HFFc6 (cell line): ENCODE measurements at regions not wholly inside any gene's neighbourhood (a gene's known extent, or its start where the extent isn't known, plus 50 kb on each side); places are given as distances from the start of the nearest gene placed in this dataset.

Experiments
- DNase-seq: peaks from one replicate; pipeline ENCODE4 v3.0.0-alpha.2; 2018
- H3K27ac Mint-ChIP-seq: 2 replicates; pipeline ENCODE4 v1.8.0; 2020; ENCODE audit warnings: mild to moderate bottlenecking, mixed read lengths
- H3K27me3 Mint-ChIP-seq: 2 replicates; pipeline ENCODE4 v1.8.0; 2021; ENCODE audit warnings: mild to moderate bottlenecking, moderate library complexity, mixed read lengths; ENCODE audit not compliant: insufficient read depth
- H3K36me3 Mint-ChIP-seq: 2 replicates; pipeline ENCODE4 v1.8.0; 2021; ENCODE audit warnings: low read depth, mixed read lengths
- H3K4me1 Mint-ChIP-seq: 2 replicates; pipeline ENCODE4 v1.8.0; 2020; ENCODE audit warnings: low read depth, mixed read lengths
- H3K4me3 Mint-ChIP-seq: 2 replicates; pipeline ENCODE4 v1.8.0; 2020; ENCODE audit warnings: mild to moderate bottlenecking, moderate library complexity, mixed read lengths
- H3K9me3 Mint-ChIP-seq: 2 replicates; pipeline ENCODE4 v1.8.0; 2020; ENCODE audit warnings: mild to moderate bottlenecking, mixed read lengths
- TF ChIP-seq, protein P1 (sequence below): fragments of 200-600 bp; sonication (generic); IDR thresholded peaks from 2 replicates; pipeline ENCODE4 v1.5.0; 2021; ENCODE audit warnings: antibody characterized with exemption, mild to moderate bottlenecking

DNA sequence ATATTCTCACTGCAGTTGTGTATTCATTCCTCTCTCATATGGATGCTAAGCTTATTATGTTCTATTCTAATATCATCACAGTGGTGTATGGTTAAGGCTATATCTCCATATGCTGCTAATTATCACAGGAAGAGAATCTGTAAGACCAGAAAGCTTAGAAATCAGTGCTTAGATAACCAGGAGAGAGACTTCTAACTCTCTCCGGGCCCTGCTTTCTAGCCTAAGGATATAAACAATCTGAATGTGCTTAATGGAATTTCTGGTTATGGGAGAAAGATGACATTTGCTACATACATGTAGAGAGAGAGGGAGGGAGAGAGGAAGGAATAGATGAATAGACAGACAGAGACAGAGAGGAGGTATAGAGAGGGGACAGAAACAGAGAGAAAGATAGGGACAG lies 1231.3 kb downstream of the EPHA7 start:
- no peaks in the 10 kb centered on the region for H3K4me1 Mint-ChIP-seq
- H3K27ac Mint-ChIP-seq, result no peak overlapping the region
- no peaks in the 10 kb centered on the region for H3K27me3 Mint-ChIP-seq
- no peak overlapping the region for H3K4me3 Mint-ChIP-seq
- H3K9me3 Mint-ChIP-seq, result peaks cover 32% of the 10 kb centered on the region
- 0 out of 2 replicates have a peak, but pooled peaks cover 8% of the 10 kb centered on the region for H3K36me3 Mint-ChIP-seq
- DNase-seq, result no peak
- TF ChIP-seq, protein P1, sequence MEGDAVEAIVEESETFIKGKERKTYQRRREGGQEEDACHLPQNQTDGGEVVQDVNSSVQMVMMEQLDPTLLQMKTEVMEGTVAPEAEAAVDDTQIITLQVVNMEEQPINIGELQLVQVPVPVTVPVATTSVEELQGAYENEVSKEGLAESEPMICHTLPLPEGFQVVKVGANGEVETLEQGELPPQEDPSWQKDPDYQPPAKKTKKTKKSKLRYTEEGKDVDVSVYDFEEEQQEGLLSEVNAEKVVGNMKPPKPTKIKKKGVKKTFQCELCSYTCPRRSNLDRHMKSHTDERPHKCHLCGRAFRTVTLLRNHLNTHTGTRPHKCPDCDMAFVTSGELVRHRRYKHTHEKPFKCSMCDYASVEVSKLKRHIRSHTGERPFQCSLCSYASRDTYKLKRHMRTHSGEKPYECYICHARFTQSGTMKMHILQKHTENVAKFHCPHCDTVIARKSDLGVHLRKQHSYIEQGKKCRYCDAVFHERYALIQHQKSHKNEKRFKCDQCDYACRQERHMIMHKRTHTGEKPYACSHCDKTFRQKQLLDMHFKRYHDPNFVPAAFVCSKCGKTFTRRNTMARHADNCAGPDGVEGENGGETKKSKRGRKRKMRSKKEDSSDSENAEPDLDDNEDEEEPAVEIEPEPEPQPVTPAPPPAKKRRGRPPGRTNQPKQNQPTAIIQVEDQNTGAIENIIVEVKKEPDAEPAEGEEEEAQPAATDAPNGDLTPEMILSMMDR, result no peak

DNA sequence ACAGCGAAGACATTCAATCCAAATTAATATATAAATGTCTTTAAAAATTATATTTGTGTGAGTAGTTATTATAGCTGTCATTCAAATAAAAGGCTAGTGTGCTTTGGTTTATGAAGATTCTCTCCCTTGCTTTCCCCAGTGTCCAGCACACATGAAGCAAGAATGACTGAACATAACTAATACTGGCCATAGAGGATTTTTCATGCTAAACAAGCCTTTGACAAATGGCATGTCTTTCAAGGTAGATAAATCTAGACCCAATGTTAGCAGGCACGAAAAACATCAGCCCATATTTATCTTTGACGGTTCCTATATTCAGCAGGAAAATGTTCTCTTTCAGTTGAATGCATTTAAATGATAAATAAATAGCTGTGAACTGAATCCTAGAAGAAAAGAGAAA lies 1234.4 kb downstream of the EPHA7 start:
- DNase-seq, result no peak
- Mint-ChIP-seq H3K36me3 (no peaks in the 10 kb centered on the region), H3K27ac (no peak overlapping the region), H3K27me3 (no peaks in the 10 kb centered on the region), H3K4me1 (no peaks in the 10 kb centered on the region), H3K4me3 (no peak overlapping the region), H3K9me3 (peaks cover 19% of the 10 kb centered on the region)
- TF ChIP-seq, protein P1, result no peak

DNA sequence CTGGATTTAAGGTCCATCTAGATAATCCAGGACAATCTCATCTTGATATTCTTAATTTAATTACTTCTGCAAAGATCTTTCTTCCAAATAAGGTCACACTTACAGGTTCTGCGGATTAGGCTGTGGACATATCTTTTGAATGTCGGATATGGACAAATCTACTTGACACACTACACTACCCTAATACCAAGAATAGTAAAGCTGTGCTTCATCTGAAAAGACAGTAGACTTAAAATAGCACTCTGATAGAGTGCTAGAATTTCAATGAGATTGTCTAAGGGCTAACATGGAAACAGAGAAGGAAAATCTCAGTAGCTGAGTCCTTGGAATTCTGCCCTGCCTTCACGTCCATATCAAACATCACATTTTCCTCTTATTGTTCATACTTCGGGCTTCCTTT lies 1238.0 kb downstream of the EPHA7 start:
- Mint-ChIP-seq H3K4me1 (no peaks in the 10 kb centered on the region), H3K27me3 (no peaks in the 10 kb centered on the region), H3K36me3 (no peaks in the 10 kb centered on the region), H3K9me3 (peaks cover 27% of the 10 kb centered on the region), H3K4me3 (no peak overlapping the region), H3K27ac (no peak overlapping the region)
- TF ChIP-seq, protein P1, result no peak
- DNase-seq, result no peak

DNA sequence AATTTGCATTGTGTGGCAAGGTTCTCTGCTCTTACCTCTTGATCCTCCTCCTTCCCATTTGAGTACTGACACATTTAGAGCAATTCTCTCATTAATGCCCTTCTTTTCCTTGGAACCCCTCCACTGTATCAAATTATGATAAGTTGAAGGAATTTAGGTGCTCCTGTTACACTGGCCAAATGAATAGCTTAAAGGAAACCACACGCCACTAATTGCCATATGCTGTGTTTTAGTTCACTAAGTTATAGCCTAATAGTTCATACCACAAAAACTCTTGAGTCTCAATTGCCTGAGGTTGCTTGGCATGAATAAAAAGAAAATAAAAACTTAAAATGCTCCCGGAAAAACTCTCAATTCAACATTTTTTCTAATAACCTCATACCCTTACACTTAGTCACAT lies 1239.3 kb downstream of the EPHA7 start:
- TF ChIP-seq, protein P1, result no peak
- Mint-ChIP-seq H3K4me3 (no peak overlapping the region), H3K4me1 (no peaks in the 10 kb centered on the region), H3K27me3 (no peaks in the 10 kb centered on the region), H3K27ac (no peak overlapping the region), H3K36me3 (no peaks in the 10 kb centered on the region), H3K9me3 (peaks cover 36% of the 10 kb centered on the region)
- no peak for DNase-seq

DNA sequence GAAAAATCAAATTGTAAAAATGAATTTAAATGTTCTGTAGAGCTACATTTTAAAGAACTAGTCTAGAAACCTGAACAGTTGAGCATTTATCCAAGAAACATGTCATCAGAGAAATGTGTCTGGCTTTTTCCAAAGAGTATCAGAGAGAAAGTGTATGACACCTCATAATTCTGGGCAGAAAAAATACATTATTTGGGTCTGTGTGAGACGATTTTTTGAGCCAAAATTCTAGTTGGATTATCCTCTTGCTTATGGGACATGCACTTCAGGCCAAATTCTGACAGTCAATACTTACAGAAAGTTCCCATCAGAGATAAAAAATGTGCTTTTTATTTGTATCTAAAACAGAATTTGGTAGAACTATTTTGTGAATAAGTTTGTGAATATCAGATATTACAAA lies 1242.7 kb downstream of the EPHA7 start:
- Mint-ChIP-seq H3K27me3 (no peaks in the 10 kb centered on the region), H3K36me3 (no peaks in the 10 kb centered on the region), H3K27ac (no peak overlapping the region), H3K4me3 (no peak overlapping the region), H3K9me3 (peaks cover 45% of the 10 kb centered on the region), H3K4me1 (no peaks in the 10 kb centered on the region)
- no peak for DNase-seq
- TF ChIP-seq, protein P1, result no peak
